ENCODE measurements at regions not wholly inside any gene's neighbourhood (a gene's known extent, or its start where the extent isn't known, plus 50 kb on each side); places are given as distances from the start of the nearest gene placed in this dataset.
"Not testable (repeated sequence)": the region's sequence is repeated elsewhere in the genome, so short reads cannot be mapped to it uniquely, and the experiment has no call there.

GRCh38 chr13:99759163-99759552 lies 212.4 kb downstream of the ZIC5 start:
- no peak for DNase-seq (ENCODE audit: low spot score)
- in situ Hi-C loops (cut with MboI; ENCODE audit: low pct_unique_long_range_greater_than_20kb, low sequenced_read_pairs, unreplicated experiment): no loop called here
- no peak for TF ChIP-seq CTCF (IDR thresholded peaks at IDR 0.05; ENCODE audit: extremely low read depth, insufficient read depth, missing control alignments)

- no peak for DNase-seq (ENCODE audit: low spot score)
- in situ Hi-C loops (cut with MboI; ENCODE audit: low pct_unique_long_range_greater_than_20kb, low sequenced_read_pairs, unreplicated experiment): no loop called here
- no peak for TF ChIP-seq CTCF (IDR thresholded peaks at IDR 0.05; ENCODE audit: extremely low read depth, insufficient read depth, missing control alignments)
These were observed 213.0 kb downstream of the ZIC5 start for GRCh38 chr13:99758460-99759162.

- in situ Hi-C loops (cut with MboI; ENCODE audit: low pct_unique_long_range_greater_than_20kb, low sequenced_read_pairs, unreplicated experiment): no loop called here
- DNase-seq (ENCODE audit: low spot score): no peak
- TF ChIP-seq CTCF (IDR thresholded peaks at IDR 0.05; ENCODE audit: extremely low read depth, insufficient read depth, missing control alignments): no peak
These were observed 213.7 kb downstream of the ZIC5 start for GRCh38 chr13:99757756-99758459.

- no peak for DNase-seq (ENCODE audit: low spot score)
- in situ Hi-C loops (cut with MboI; ENCODE audit: low pct_unique_long_range_greater_than_20kb, low sequenced_read_pairs, unreplicated experiment): no loop called here
- TF ChIP-seq CTCF (IDR thresholded peaks at IDR 0.05; ENCODE audit: extremely low read depth, insufficient read depth, missing control alignments): no peak
These were observed 215.3 kb downstream of the ZIC5 start for GRCh38 chr13:99756281-99756680.

- in situ Hi-C loops (cut with MboI; ENCODE audit: low pct_unique_long_range_greater_than_20kb, low sequenced_read_pairs, unreplicated experiment); DNase-seq (ENCODE audit: low spot score): not testable (repeated sequence)
These were observed 216.8 kb downstream of the ZIC5 start for GRCh38 chr13:99754750-99755149.

GRCh38 chr13:99752373-99752772 lies 219.2 kb downstream of the ZIC5 start:
- no peak for DNase-seq (ENCODE audit: low spot score)
- no peak for TF ChIP-seq CTCF (IDR thresholded peaks at IDR 0.05; ENCODE audit: extremely low read depth, insufficient read depth, missing control alignments)
- in situ Hi-C loops (cut with MboI; ENCODE audit: low pct_unique_long_range_greater_than_20kb, low sequenced_read_pairs, unreplicated experiment): no loop called here

GRCh38 chr13:99751517-99752199 lies 219.9 kb downstream of the ZIC5 start:
- no peak for DNase-seq (ENCODE audit: low spot score)
- TF ChIP-seq CTCF (IDR thresholded peaks at IDR 0.05; ENCODE audit: extremely low read depth, insufficient read depth, missing control alignments): no peak
- in situ Hi-C loops (cut with MboI; ENCODE audit: low pct_unique_long_range_greater_than_20kb, low sequenced_read_pairs, unreplicated experiment): no loop called here
